GM12891 (cell line): ENCODE measurements at regions not wholly inside any gene's neighbourhood (a gene's known extent, or its start where the extent isn't known, plus 50 kb on each side); places are given as distances from the start of the nearest gene placed in this dataset.

Experiments
- PAX5 ChIP-seq: IDR thresholded peaks from 2 replicates; pipeline ENCODE4 v1.6.1; 2011; ENCODE audit warnings: low read length, moderate library complexity, mild to moderate bottlenecking; ENCODE audit not compliant: insufficient read depth, severe bottlenecking
- POLR2A ChIP-seq: IDR thresholded peaks from 2 replicates; pipeline ENCODE4 v1.6.1; 2011; ENCODE audit warnings: low read depth, low read length, control low read depth
- POLR2AphosphoS5 ChIP-seq: IDR thresholded peaks from 2 replicates; pipeline ENCODE4 v1.6.1; 2011; ENCODE audit warnings: low read depth, low read length, control low read depth
- POU2F2 ChIP-seq: IDR thresholded peaks from 2 replicates; pipeline ENCODE4 v1.6.1; 2011; ENCODE audit warnings: low read depth, mild to moderate bottlenecking, control low read depth, low read length, moderate library complexity
- SPI1 ChIP-seq: IDR thresholded peaks from 2 replicates; pipeline ENCODE4 v1.6.1; 2011; ENCODE audit warnings: low read depth, low read length, control low read depth
- TAF1 ChIP-seq: IDR thresholded peaks from 2 replicates; pipeline ENCODE4 v1.6.1; 2011; ENCODE audit warnings: low read depth, low read length, control low read depth

DNA sequence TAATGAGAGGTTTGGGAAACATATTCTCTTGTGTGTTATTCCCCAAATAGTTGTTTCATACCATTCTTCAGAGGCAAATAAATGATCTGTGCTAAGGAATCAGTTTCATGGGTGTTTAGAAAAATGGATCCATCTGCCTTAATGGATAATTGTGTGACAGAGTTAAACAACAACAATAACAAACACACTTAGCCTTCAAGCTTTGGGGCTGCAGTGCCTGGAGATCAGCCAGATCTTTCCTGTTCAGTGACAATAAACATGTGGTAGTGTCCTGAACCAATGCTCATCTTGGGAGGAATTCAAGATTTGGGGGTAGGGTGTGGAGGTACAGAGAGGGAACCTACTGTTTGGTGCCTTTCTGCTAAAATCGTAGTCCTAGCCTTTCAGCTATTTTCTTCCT is 93.7 kb upstream of the PRICKLE1 start:
- TF ChIP-seq POLR2A (no peak), TAF1 (no peak), POU2F2 (no peak), POLR2AphosphoS5 (no peak), PAX5 (no peak), SPI1 (no peak)
